MM.1S (cell line): ENCODE measurements at regions not wholly inside any gene's neighbourhood (a gene's known extent, or its start where the extent isn't known, plus 50 kb on each side); places are given as distances from the start of the nearest gene placed in this dataset.
"Not testable (repeated sequence)": the region's sequence is repeated elsewhere in the genome, so short reads cannot be mapped to it uniquely, and the experiment has no call there.

ENCODE experiments used
- EZH2 ChIP-seq: fragments of 300-600 bp; sonication (generic); optimal IDR thresholded peaks from 2 replicates; pipeline ENCODE3; 2017; ENCODE audit warnings: low read depth, mild to moderate bottlenecking, antibody characterized with exemption, low read length, mixed read lengths
- EZH2phosphoT487 ChIP-seq: fragments of 300-600 bp; sonication (generic); IDR thresholded peaks from 2 replicates; pipeline ENCODE4 v1.6.1; 2018; ENCODE audit warnings: antibody characterized with exemption, low read length
- TF ChIP-seq, protein P1 (sequence below): fragments of 300-600 bp; sonication (generic); IDR thresholded peaks from 2 replicates; pipeline ENCODE4 v1.5.1; 2016; ENCODE audit warnings: antibody characterized with exemption, low read length, mixed read lengths

DNA sequence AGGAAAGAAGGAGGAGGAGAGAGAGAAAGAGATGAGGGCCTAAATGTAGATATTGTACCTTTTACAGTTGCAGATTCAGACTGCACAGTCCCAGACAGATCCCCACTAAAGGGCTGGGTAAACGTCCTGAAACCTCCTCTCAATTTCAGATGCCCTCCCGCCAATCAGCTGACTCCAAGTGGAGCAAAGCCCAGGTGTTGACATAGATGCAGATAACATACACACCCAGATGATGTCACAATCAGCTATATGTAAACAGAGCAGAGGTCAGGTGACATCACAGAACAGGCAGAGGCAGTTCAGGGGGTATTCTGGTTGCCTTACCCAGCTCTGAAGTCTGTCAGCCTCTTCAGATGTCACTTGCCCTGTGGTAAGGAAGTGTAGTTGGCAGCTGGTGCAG lies 290.3 kb upstream of the NPAP1 start:
- TF ChIP-seq, protein P1, sequence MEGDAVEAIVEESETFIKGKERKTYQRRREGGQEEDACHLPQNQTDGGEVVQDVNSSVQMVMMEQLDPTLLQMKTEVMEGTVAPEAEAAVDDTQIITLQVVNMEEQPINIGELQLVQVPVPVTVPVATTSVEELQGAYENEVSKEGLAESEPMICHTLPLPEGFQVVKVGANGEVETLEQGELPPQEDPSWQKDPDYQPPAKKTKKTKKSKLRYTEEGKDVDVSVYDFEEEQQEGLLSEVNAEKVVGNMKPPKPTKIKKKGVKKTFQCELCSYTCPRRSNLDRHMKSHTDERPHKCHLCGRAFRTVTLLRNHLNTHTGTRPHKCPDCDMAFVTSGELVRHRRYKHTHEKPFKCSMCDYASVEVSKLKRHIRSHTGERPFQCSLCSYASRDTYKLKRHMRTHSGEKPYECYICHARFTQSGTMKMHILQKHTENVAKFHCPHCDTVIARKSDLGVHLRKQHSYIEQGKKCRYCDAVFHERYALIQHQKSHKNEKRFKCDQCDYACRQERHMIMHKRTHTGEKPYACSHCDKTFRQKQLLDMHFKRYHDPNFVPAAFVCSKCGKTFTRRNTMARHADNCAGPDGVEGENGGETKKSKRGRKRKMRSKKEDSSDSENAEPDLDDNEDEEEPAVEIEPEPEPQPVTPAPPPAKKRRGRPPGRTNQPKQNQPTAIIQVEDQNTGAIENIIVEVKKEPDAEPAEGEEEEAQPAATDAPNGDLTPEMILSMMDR, result not testable (repeated sequence)
- TF ChIP-seq EZH2phosphoT487, EZH2: not testable (repeated sequence)
